ENCODE measurements at regions not wholly inside any gene's neighbourhood (a gene's known extent, or its start where the extent isn't known, plus 50 kb on each side); places are given as distances from the start of the nearest gene placed in this dataset.
A peak's percentile ranks its signal among the peaks of the same experiment; 100 is the strongest.

DNA sequence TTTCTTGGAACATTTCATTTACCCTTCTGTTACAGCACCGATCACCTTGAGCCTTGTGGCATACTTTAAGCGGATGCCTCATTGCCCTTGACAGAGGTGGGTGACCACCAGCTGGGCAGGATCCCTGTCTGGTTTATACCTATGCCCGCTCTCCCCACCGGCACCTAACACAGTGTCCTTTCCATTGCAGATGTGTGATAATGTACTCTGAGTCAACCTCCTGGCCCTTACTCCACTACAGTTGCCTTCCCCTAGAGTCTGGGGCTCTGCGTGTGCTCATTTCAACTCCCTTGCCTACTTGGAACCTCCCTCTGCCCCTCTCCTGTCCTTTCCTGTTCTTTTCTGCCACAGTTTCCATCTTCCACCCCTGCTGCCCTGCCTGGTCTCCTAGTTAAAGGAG, 60.2 kb upstream of the MED13 start:
- no peak overlapping the region for H3K9ac ChIP-seq (ENCODE audit: low read depth in 1 of 2, low read length in 2 of 2)
- peaks cover 5 to 9% of the 10 kb centered on the region in 2 donors for H3K4me1 ChIP-seq (ENCODE audit: control insufficient read depth in 2 of 2, insufficient read depth in 2 of 2, low read length in 2 of 2)
- no peaks in the 10 kb centered on the region for H3K36me3 ChIP-seq (ENCODE audit: control insufficient read depth in 2 of 2, insufficient read depth in 2 of 2, low read length in 2 of 2)
- no peaks in the 10 kb centered on the region for H3K27me3 ChIP-seq (ENCODE audit: control insufficient read depth in 2 of 2, insufficient read depth in 2 of 2, low read length in 2 of 2)
- no peak overlapping the region for H3K4me3 ChIP-seq (ENCODE audit: low read length in 2 of 2)
- H3K9me3 ChIP-seq (ENCODE audit: control insufficient read depth in 2 of 2, low read length in 2 of 2) = no peaks in the 10 kb centered on the region
- no peak overlapping the region for H3K27ac ChIP-seq (ENCODE audit: low read depth in 2 of 2, low read length in 2 of 2)

DNA sequence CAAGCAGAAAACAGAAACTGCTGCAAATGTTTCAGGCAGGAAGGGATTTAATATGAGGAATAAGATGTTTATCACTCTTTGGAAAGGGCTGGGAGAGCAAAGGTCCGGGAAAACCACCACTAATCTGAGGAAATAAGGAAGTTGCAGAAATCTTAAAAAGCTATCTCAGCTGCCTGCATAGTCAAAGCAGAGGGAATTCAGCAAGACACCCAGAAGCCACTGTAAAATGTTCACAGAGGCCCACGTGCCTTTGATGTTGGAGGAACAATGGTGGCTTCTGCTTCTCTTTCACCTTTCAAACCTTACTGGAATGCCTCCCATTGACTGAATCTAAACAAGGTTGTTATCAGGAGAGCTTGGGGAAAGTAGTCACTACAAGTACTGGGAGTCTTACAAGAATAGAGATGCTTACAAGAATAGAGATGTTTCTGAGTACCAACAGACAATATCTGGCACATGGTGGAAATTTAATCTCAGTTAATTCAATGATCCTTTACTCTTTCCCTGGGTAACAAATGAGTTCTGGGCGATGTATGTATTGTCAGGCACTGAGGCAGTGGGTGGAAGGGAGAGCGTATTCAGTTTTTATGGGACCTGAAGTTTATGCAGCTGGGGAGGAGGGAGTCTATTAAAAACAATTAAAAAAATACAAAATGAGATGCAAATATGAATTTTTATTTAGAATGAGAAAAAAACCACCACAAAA, 56.1 kb upstream of the MED13 start:
- Histone ChIP-seq H3K9ac (ENCODE audit: low read depth in 1 of 2, low read length in 2 of 2) (peak overlapping the region in 1 of 2 donors; percentile 17), H3K36me3 (ENCODE audit: control insufficient read depth in 2 of 2, insufficient read depth in 2 of 2, low read length in 2 of 2) (no peaks in the 10 kb centered on the region), H3K4me1 (ENCODE audit: control insufficient read depth in 2 of 2, insufficient read depth in 2 of 2, low read length in 2 of 2) (peaks cover 5 to 9% of the 10 kb centered on the region in 2 donors), H3K27me3 (ENCODE audit: control insufficient read depth in 2 of 2, insufficient read depth in 2 of 2, low read length in 2 of 2) (no peaks in the 10 kb centered on the region), H3K9me3 (ENCODE audit: control insufficient read depth in 2 of 2, low read length in 2 of 2) (no peaks in the 10 kb centered on the region), H3K4me3 (ENCODE audit: low read length in 2 of 2) (no peak overlapping the region), H3K27ac (ENCODE audit: low read depth in 2 of 2, low read length in 2 of 2) (peak overlapping the region; percentile 69 to 76)

DNA sequence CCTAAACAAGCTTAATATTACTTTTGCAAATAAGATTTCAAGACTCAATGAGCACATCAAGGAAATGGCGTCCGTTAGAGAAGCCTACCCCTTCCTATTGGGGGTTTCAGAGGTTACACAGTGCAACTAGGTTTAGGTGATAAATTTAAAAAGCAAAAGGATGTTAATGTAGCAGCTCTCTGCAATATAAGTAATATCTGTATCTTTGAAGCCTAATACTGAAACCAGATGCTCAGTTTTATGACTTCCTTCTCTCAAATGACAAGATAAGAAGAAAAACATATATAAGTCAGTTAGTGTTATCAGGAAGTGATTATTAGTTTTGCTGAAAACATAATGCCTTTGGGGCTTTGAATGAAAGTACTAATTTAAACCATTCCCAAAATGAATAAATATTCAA, 54.3 kb upstream of the MED13 start:
- Histone ChIP-seq H3K27me3 (ENCODE audit: control insufficient read depth in 2 of 2, insufficient read depth in 2 of 2, low read length in 2 of 2) (no peaks in the 10 kb centered on the region), H3K27ac (ENCODE audit: low read depth in 2 of 2, low read length in 2 of 2) (no peak overlapping the region), H3K9ac (ENCODE audit: low read depth in 1 of 2, low read length in 2 of 2) (no peak overlapping the region), H3K36me3 (ENCODE audit: control insufficient read depth in 2 of 2, insufficient read depth in 2 of 2, low read length in 2 of 2) (no peaks in the 10 kb centered on the region), H3K4me1 (ENCODE audit: control insufficient read depth in 2 of 2, insufficient read depth in 2 of 2, low read length in 2 of 2) (peaks cover 5 to 9% of the 10 kb centered on the region in 2 donors), H3K9me3 (ENCODE audit: control insufficient read depth in 2 of 2, low read length in 2 of 2) (no peaks in the 10 kb centered on the region), H3K4me3 (ENCODE audit: low read length in 2 of 2) (no peak overlapping the region)

Measured in mucosa of rectum (tissue), 2 donors.